HepG2 (cell line): ENCODE measurements at regions not wholly inside any gene's neighbourhood (a gene's known extent, or its start where the extent isn't known, plus 50 kb on each side); places are given as distances from the start of the nearest gene placed in this dataset.

Experiments used
- ATAC-seq: fragments of 200-7000 bp; cut with Tn5 transposase; 3 replicates; pipeline ENCODE4 v1.9.1; 2020; ENCODE audit warnings: mild to moderate bottlenecking, moderate library complexity
- BruUV-seq: library from RNA; stranded (reverse); fragments of 400-500 nt; replicated peaks from 2 replicates; lab custom pipeline; 2021; lab: Mats Ljungman, UMichigan
- CTCF ChIA-PET: fragments of 300-600 bp; formaldehyde crosslinking; extraction: SDS; loops from one replicate; lab custom pipeline; 2021; ENCODE audit warnings: low total read pairs, inconsistent platforms, low intra/inter-chr PET ratio; lab: Yijun Ruan, JAX
- POLR2A ChIA-PET: fragments of 350-600 bp; sonication (Branson Sonifier 250); formaldehyde crosslinking; loops from one replicate; lab custom pipeline; 2020; ENCODE audit warnings: antibody characterized with exemption, inconsistent platforms; lab: Yijun Ruan, JAX
- DNase-seq: peaks from one replicate; pipeline ENCODE4 v3.0.0-alpha.2; 2015; ENCODE audit warnings: low spot score
- FAIRE-seq: peaks from 3 replicates; lab custom pipeline; 2011; peaks lifted over from hg19 to GRCh38; lab: Jason Lieb, UNC
- H2AFZ ChIP-seq: one replicate; pipeline ENCODE4 v1.6.1; 2011; ENCODE audit warnings: low read length, inconsistent platforms
- H3K27ac ChIP-seq: fragments of 300-600 bp; 3 replicates; pipeline ENCODE4 v1.8.0; 2011; ENCODE audit warnings: mixed run types, mild to moderate bottlenecking, mixed read lengths, low read length, inconsistent platforms; ENCODE audit not compliant: insufficient read depth; ENCODE audit errors: extremely low read length
- H3K27me3 ChIP-seq, 2 experiments: fragments of 200-600 bp in 1 of 2; 2 replicates in 1 of 2; 3 replicates in 1 of 2; pipeline versions ENCODE4 v1.6.0 to v1.8.0; 2011; ENCODE audit warnings: low read length in 2 of 2, mild to moderate bottlenecking in 2 of 2, moderate library complexity in 2 of 2, inconsistent platforms in 1 of 2; ENCODE audit not compliant: insufficient read depth in 2 of 2, control insufficient read depth in 1 of 2
- H3K36me3 ChIP-seq, 2 experiments: fragments of 200-600 bp in 1 of 2; replicated peaks in 1 of 2; 2 replicates in 1 of 2; 3 replicates in 1 of 2; pipeline versions ENCODE4 v1.5.1 to v1.8.0; 2011; ENCODE audit warnings: low read length in 2 of 2, inconsistent platforms in 1 of 2; ENCODE audit not compliant: insufficient read depth in 2 of 2, control insufficient read depth in 1 of 2
- H3K4me1 ChIP-seq: 2 replicates; pipeline ENCODE4 v1.5.1; 2012; ENCODE audit warnings: low read length, inconsistent platforms; ENCODE audit not compliant: insufficient read depth
- H3K4me2 ChIP-seq: 2 replicates; pipeline ENCODE4 v1.6.0; 2011; ENCODE audit warnings: low read depth, low read length, inconsistent platforms
- H3K4me3 ChIP-seq, 3 experiments: fragments of 200-600 bp in 1 of 3; sonication (generic), shearing (Covaris generic) in 1 of 3; replicated peaks in 1 of 3; 2 replicates each; pipeline ENCODE4 v1.5.1; 2011 to 2016; ENCODE audit warnings: low read length in 3 of 3, inconsistent platforms in 2 of 3, low read depth in 2 of 3, mild to moderate bottlenecking in 2 of 3, control low read depth in 1 of 3, mixed read lengths in 1 of 3; ENCODE audit not compliant: insufficient read depth in 1 of 3
- H3K79me2 ChIP-seq: one replicate; pipeline ENCODE4 v1.6.1; 2011; ENCODE audit warnings: low read length, inconsistent platforms; ENCODE audit not compliant: insufficient read depth
- H3K9ac ChIP-seq: 2 replicates; pipeline ENCODE4 v1.6.0; 2011; ENCODE audit warnings: mild to moderate bottlenecking, low read depth, low read length, inconsistent platforms; ENCODE audit not compliant: insufficient read depth
- H3K9me3 ChIP-seq: 2 replicates; pipeline ENCODE4 v1.5.1; 2012; ENCODE audit warnings: mild to moderate bottlenecking, low read length
- H4K20me1 ChIP-seq: 2 replicates; pipeline ENCODE4 v1.6.0; 2011; ENCODE audit warnings: inconsistent platforms, mild to moderate bottlenecking, low read length, moderate library complexity; ENCODE audit not compliant: insufficient read depth
- CBX1 ChIP-seq: IDR thresholded peaks from one replicate; pipeline ENCODE4 v1.6.1; 2016; ENCODE audit warnings: antibody characterized with exemption, low read depth
- NFIC ChIP-seq: IDR thresholded peaks from 2 replicates; pipeline ENCODE4 v1.6.1; 2012; ENCODE audit warnings: mild to moderate bottlenecking, low read length, inconsistent platforms
- NFYC ChIP-seq: IDR thresholded peaks from 2 replicates; pipeline ENCODE4 v1.6.1; 2016; ENCODE audit warnings: missing genetic modification reagents, missing compliant biosample characterization
- ZNF230 ChIP-seq: sonication (generic); formaldehyde crosslinking; IDR thresholded peaks from 2 replicates; pipeline ENCODE4 v1.4.0; 2020; ENCODE audit warnings: mild to moderate bottlenecking, missing genetic modification reagents
- ZNF75D ChIP-seq: sonication (generic); formaldehyde crosslinking; IDR thresholded peaks from 2 replicates; pipeline ENCODE4 v1.8.1; 2023; ENCODE audit warnings: missing genetic modification reagents, mild to moderate bottlenecking, borderline replicate concordance
- WGBS: methylation state at CpG from one replicate; pipeline ENCODE4 v1.1.6; 2017; ENCODE audit warnings: low lambda C conversion rate; 5-methylcytosine and 5-hydroxymethylcytosine counted together
- in situ Hi-C: cut with HindIII; loops from 2 replicates; pipeline ENCODE4 v1.10.0; 2017; ENCODE audit warnings: low pct_unique_long_range_greater_than_20kb; ENCODE audit not compliant: extremely low pct_ligation_motif_present
- intact Hi-C: fragments of 100-400 bp; cut with micrococcal nuclease; formaldehyde crosslinking; loops from one replicate; pipeline ENCODE4 v1.10.0; 2022; ENCODE audit not compliant: unreplicated experiment

DNA sequence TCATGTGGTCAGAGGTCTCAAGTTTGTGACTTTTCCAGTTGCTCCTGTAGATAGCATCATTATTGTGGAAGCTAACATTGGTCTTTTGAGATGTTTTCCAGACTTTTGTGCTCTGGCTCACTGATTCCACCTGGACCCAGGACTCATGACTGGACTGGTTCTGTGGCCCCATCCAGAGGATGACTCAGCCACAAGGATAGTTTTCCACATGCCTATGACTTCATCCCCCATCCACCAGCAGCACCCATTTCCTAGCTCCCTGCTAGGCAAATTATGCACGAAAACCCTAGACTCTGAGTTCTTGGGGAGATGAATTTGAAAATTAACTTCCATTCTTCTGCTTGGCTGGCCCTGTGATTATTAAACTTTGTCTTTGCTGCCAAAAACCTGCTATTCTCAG lies 949.3 kb downstream of the MRPL39 start:
- FAIRE-seq (no peak), ATAC-seq (no peak), DNase-seq (no peak)
- no peak overlapping the region for H3K4me2 ChIP-seq
- H3K4me3 ChIP-seq, result no peak overlapping the region
- no peaks in the 10 kb centered on the region for H4K20me1 ChIP-seq
- intact Hi-C loops (no loop called here), in situ Hi-C loops (no loop called here)
- TF ChIP-seq NFIC (no peak), ZNF230 (CRISPR knock-in tag) (no peak), ZNF75D (CRISPR knock-in tag) (no peak)
- H3K36me3 ChIP-seq, result no peaks in the 10 kb centered on the region
- WGBS, result 0% methylated on average over 1 of the region's 1 CpG
- H3K27ac ChIP-seq, result no peak overlapping the region
- H3K9me3 ChIP-seq, result peaks cover 87% of the 10 kb centered on the region
- CTCF ChIA-PET, result no interaction called here
- POLR2A ChIA-PET, result no interaction called here
- H2AFZ ChIP-seq, result no peak overlapping the region
- BruUV-seq, result no TSS peak
- no peaks in the 10 kb centered on the region for H3K27me3 ChIP-seq
- no peaks in the 10 kb centered on the region for H3K79me2 ChIP-seq
- no peak overlapping the region for H3K9ac ChIP-seq
- H3K4me1 ChIP-seq, result no peaks in the 10 kb centered on the region

DNA sequence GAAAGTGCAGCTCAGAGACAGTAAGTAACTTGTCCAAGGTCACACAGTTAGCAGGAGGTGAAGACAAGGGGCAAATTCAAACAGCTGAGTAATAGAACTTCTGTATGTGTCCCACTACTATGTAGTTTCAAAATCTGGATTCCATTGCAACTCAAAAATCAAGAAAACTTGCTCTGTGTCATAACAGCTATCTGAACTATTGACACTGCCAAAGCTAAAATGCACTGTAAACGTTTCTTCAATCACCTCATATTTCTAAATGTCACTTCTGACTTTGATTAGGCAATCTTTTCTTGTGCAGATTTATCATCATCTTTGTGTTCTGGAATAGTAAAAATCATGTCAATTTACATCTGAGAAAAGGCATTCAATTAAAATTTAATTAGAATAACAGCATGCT lies 957.6 kb downstream of the MRPL39 start:
- Histone ChIP-seq H4K20me1 (no peaks in the 10 kb centered on the region), H3K27ac (no peak overlapping the region), H3K4me2 (no peak overlapping the region), H3K79me2 (no peaks in the 10 kb centered on the region), H3K4me1 (no peaks in the 10 kb centered on the region), H3K9me3 (peaks cover 76% of the 10 kb centered on the region), H3K36me3 (no peaks in the 10 kb centered on the region), H3K9ac (no peak overlapping the region), H3K27me3 (no peaks in the 10 kb centered on the region), H2AFZ (no peak overlapping the region), H3K4me3 (no peak overlapping the region)
- intact Hi-C loops (no loop called here), in situ Hi-C loops (no loop called here)
- ATAC-seq (no peak), FAIRE-seq (no peak), DNase-seq (no peak)
- no peak for TF ChIP-seq CBX1
- no peak for TF ChIP-seq NFYC (CRISPR knock-in tag)
- ChIA-PET CTCF (no interaction called here), POLR2A (no interaction called here)
- no TSS peak for BruUV-seq
- WGBS, result 4% methylated on average over 1 of the region's 1 CpG
